ENCODE measurements at regions not wholly inside any gene's neighbourhood (a gene's known extent, or its start where the extent isn't known, plus 50 kb on each side); places are given as distances from the start of the nearest gene placed in this dataset.

DNA sequence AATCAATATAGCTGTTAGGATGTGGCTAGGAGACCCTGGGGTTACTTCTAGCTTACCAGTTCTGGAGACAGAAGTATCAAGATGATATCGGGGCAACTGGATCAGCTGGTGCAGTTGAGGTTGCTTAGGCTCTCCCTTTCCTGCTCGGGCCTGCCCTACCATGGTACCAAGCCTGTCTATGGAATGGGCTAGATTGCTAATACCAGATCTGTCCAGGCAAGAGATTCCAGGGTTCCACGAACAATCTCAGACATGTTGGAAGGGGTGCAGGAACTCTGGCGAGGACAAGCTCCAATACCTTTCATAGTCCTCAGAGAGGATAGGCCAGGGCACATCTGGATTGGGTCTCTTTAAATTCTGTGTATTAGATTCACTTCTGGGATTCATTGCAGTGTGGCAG lies 53.8 kb downstream of the ADM start:
- no peak for DNase-seq (ENCODE audit: low read depth)

DNA sequence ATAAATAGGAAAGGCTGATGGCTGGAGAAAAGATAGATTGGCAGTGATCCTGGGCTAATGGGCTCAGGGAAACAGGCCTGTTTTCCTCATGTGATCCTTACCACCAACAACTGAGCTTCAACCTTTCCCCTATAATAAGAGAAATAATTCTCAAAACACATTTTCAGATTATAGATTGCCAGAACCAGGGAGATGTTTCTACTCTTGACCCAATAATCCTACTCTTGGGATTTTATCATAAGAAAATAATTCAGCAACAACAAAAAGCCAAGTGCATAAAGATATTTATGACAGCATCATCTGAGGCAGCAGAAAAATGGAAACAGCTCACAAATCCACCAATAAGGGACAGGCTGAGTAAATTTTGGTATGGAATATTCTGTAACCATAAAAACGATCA lies 54.3 kb downstream of the ADM start:
- no peak for DNase-seq (ENCODE audit: low read depth)

DNA sequence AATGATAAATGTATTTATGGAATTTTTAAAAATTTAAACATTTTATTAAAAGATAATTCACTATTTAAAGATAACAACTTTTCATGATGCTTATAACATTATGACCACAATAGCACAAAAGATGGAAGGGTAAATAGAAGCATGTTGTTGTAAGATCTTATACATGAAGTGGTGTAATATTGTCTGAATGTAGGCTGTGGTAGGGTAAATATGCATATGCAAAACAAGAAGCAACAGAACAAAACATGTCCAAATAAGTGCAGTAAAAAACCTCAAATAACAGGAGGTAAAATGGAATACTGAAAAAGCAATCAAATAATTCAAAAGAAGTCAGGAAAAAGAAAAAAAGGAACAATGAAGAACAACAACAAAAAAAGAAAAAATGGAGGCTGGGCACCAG lies 56.0 kb downstream of the ADM start:
- DNase-seq (ENCODE audit: low read depth) = no peak

DNA sequence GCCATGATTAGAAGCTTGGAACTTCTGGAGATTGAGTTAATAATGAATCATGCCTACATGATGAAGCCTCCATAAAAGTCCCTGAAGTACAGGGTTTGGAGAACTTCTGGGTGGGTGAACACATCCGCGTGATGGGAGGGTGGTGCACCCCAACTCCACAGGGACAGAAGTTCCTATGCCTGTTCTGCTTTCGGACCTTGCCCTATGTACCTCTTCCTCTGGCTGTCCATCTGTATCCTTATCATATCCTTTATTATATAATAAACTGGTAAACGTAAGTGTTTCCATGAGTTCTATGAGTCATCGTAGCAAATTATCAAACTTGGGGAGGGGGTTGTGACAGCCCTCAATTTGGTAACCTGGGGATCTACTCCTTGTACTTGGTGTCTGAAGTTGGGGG lies 60.2 kb downstream of the ADM start:
- DNase-seq (ENCODE audit: low read depth) = no peak

DNA sequence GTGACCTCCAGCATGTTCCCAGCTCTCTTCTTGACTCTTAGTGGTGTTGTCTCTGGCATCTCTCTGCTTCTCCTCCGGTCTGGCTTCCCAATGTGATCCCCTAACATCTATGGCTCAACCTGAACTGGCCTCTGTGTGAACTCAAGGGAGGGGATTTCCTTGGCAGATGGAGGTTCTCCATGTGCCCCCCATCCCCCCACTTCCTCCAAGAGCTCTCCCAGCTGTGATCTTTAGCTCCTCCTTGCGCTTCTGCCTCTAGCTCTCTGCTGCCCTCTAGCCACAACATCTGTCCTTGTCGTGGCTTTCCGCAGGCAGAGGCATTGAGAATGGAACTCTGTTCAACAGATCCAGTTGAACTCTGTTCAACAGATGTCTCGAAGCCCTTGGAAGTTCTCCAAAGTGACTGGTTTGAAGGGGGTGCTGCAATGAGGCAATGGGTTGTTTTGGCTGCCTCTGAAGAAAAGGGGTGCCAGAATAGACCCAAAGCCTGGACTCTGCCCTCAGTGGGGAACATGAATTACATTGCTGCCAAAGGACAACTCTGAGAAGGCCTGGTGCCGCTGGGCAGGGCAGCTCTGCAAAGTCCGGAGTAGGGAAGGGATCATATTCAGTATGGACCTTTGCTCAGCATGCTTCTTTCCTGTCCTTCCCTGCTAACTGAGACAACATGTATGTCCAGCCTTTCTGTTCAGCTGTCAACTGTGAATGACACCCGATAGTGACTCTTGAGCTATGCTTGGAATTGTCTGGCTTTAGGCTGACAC lies 61.9 kb downstream of the ADM start:
- peak; percentile 99 for DNase-seq (ENCODE audit: low read depth)

DNA sequence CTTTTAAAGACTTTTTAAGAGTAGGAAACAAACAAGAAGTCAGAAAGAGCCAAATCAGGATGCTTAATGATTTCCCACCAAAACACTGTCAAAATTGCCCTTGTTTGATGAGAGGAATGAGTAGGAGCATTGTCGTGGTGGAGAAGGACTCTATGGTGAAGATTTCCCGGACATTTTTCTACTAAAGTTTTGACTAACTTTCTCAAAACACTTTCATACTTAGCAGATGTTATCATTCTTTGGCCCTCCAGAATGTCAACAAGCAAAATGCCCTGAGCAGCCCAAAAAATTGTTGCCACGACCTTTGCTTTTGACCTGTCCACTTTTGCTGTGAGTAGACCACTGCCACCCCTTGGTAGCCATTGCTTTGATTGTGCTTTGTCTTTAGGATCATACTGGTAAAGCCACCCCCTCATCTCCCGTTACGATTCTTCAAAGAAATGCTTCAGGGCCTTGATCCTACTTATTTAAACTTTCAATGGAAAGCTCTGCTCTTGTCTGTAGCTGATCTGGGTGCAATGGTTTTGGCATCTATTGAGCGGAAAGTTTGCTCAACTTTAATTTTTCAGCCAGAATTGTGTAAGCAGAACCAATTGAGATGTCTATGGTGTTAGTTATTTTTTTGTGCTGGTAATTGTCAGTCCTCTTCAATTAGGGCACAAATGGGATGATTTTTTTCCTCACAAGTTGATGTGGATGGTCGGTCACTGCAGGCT lies 67.2 kb downstream of the ADM start:
- DNase-seq (ENCODE audit: low read depth) = no peak

DNA sequence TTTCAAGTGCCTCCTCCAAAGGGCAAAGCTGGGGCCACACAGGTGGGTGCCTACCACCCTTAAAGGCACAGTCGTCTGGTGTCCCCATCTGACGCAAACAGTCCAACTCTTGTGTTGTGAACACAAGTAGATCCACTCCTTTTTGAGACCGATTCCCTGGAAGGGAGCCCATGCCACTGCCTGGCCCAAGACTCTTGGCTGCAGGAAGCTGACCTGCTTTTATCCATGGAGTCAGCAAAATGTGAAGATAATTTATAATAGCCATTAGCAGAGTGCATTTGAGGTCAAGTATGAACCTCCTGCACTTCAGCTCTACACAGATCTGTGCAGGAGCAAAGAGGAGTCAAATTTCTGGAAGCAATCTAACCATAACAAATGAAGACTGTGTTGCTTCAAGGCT lies 68.5 kb downstream of the ADM start:
- peak; percentile 50 for DNase-seq (ENCODE audit: low read depth)

DNA sequence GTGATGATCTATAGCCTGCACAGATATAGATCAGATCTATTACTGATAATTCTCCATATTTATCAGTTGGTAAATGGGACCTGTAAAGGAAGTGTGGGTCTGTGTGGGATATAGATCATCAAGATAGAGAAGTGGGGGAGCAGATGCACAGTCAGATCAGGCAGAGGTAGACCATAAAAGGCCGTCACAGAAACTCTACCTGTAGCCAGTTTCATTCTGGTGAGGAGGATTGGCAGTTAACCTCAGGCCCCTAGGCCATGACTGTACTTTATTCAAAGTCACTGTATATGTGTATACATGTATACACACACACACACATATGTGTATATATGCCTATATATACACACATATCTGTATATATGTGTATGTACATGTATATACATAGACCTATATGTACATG lies 69.1 kb downstream of the ADM start:
- no peak for DNase-seq (ENCODE audit: low read depth)

DNA sequence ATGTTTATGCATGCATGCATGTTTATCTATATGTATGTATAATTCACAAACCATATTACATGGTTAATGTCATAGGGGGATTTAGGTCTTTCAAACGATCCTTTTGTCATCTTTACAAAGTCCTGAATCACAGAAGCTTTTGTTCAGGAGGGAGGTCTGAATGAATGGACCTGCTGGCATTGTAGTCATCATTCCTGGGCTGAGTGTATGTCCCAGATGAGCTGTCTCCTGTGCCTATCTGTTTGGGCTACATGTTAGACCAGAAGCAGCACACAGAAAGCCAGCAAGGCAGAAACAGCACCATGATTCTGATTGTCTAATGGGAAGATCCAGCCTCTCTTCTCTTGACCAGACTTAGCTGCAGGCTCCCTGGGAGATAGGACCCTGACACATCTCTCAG lies 69.5 kb downstream of the ADM start:
- DNase-seq (ENCODE audit: low read depth) = no peak

DNA sequence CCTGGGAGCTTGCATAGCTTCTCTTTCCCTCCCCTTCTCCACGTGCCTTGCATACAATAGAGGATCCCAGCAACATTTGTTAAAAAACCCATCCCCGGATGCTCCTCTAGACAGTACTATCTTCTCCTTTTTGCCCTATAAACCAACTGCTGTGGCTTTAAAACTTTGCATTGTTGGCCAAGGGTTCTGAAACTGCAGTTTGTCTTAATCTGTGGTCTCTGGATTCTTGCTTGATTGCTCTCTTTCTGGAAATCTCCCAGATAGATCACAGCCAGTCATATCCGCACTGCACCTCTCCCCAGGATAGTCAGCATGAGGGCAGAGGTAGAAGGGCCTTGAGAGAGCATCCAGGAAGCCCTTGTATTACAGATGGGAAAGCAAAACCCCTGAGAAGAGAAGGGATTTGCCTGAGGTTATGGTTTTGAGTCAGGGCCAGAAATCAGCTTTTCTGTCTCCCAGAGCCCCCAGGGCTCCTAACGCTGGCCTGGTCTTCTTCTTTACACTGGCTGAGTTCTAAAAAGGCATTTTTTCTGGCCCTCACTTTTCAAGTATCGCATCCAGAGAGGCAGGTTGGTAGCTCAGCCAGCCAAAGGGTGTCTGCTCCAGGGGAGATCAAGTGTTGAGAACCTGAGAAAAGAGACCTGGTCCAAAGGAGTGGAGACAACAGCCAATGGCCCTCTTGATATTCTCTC lies 70.6 kb downstream of the ADM start:
- peak; percentile 88 for DNase-seq (ENCODE audit: low read depth)

DNA sequence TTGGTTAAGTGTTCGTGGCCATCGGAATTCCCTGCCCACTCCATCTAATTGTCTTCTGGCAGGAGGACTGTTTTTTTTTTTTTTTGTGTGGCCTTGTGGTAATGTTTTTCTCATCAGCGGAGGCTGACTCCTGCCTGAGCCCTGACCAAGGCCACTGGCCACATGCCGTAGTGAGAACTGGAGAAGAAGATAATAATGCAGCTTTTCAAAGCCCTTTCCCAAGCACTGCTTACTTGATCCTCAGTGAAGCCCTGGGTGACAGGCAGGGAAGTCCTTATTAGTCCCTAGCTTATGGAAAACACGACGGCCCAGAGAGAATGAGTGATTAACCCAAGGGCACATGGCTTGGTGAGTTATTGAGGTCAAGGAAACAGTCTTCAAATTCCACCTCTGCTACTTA lies 71.2 kb downstream of the ADM start:
- DNase-seq (ENCODE audit: low read depth) = peak; percentile 31

DNA sequence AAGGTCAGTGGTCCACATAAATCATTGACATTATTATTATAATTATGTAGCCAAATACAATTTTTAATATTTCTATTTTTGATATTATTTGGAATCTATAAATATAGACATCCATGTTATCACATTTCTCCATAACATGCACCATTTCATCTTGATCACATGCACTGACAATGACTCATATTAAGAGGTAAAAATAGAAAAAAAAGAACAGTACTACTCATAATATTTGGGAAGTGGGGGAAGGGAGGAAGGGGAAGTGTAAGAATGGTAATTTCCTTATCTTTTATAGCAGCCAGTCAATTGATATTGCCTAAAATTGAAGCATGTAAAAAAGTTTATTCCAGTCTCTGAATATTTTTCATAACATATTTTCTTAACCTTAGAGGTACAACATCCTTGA lies 72.3 kb downstream of the ADM start:
- DNase-seq (ENCODE audit: low read depth) = no peak

DNA sequence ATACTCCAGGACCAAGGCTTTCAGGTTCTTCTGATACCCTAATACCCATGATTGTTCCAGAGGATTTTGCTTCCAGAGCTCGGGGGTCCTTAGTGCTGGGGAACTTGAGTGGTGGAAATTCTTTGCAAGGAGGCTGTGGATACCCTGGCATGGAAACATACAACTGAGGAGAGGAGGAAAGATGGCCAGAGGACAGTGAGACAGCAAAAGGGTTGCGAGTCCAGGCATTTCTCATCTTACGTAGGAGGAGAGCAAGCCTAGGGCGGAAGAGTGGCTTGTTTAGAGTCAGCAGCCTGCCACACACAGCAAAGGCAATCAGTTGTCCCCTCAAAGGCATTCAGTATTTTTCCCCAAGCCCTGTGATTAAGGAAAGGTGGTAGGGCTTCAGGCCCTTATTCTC lies 73.5 kb downstream of the ADM start:
- DNase-seq (ENCODE audit: low read depth) = no peak

DNA sequence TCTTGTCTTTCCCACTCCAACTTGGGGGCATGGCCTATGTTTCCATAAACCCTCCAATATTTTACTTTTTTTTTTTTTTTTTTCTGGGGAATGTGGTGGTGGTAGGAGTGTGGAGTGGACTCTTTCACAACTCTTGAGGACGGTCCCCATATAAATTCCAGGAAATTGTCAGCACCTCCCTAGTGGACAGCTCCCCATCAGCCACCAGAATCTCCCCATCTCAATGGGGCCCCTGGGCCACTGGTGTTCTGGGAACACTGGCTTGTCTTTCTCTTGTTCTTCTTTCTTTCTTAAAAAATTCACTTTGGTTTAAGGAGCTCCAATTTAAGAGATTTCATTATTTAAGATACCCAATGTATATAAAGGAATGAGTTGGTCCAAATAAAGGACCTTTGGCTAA lies 74.1 kb downstream of the ADM start:
- DNase-seq (ENCODE audit: low read depth) = no peak

DNA sequence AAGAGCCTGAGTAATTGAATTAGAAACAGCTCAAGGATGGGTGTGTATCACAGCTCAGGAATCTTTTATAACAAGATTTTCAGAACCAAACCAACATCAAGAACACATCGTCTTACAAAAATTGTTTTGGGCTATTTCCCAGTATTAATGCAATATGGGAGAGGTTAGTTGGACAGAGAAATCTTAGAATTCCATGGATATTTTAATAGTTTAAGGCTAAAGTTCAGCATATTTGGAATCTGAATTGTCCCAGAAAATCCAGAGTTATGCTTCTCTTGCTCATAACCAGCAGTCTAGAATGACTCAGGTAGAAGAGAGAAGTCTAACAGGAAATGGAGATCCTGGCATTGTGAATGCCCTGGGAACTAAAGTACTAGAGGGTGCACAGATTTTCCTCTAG lies 74.6 kb downstream of the ADM start:
- no peak for DNase-seq (ENCODE audit: low read depth)

DNA sequence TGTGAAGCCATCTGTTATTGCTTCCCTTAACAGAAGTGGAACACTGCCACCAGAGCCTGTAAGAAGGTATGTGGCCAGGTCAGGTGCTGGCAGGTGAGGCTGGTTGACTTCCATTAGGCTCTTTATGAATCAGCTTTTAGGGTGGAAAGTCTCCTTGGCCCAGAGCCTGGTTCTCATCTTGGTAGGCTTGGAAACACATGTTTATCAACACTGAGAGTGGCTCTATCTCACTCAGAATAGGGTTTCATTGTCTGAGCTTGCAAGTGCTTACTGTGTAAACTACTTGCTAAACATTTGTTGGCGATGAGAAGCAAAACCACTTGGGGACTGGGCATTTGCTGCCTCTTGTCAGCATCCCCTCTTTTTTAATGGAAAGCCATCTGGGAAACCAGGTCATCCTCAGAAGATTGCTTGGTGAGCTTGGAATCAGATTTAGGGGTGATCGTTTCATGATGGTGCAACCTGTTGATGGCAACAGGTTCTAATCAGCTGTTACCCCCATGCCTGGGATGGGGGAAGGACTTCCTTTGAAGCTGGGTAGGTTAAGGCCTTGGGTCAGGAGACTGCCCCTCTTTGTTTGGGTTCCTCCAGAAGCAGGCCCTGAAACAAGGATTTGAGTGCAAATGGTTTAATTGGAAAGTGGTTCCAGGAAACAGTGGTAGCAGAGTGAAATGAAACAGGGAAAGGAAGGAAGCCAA lies 75.0 kb upstream of the AMPD3 start:
- DNase-seq (ENCODE audit: low read depth) = no peak

DNA sequence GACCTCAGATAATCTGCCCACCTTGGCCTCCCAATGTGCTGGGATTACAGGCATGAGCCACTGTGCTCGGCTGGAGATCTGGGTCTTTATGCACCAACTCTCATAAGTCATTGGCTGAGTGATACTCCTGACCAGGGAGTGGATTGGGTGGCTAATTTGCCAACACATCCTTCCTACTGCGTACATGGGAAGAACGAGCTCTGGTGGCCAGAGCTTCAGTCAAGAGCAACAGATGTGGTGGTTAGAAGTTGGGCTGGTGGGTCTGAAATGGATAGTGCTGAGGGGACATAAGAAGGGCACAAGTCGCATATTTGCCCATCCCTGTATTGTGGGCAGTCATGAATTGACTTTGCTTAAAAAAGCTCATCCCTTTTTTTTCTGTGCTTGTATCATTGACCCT lies 74.1 kb upstream of the AMPD3 start:
- no peak for DNase-seq (ENCODE audit: low read depth)

DNA sequence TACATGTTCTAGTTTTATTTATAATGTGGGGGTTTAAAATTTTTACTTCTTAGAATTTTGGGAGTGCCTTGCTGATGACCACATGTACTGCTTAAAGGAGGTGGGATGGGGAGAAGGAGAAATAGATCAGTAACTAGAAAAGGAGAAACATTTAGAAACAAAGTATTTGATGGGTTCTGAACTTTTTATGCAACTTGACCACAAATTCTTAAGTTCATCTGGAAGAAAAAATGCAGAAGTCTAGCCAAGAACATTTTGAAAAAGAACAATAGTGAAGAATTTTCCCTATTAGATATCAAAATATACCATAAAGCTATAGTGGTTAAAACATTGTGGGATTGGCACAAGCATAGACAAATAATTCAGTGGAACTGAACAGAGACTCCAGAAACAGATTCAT lies 73.3 kb upstream of the AMPD3 start:
- DNase-seq (ENCODE audit: low read depth) = peak; percentile 59

DNA sequence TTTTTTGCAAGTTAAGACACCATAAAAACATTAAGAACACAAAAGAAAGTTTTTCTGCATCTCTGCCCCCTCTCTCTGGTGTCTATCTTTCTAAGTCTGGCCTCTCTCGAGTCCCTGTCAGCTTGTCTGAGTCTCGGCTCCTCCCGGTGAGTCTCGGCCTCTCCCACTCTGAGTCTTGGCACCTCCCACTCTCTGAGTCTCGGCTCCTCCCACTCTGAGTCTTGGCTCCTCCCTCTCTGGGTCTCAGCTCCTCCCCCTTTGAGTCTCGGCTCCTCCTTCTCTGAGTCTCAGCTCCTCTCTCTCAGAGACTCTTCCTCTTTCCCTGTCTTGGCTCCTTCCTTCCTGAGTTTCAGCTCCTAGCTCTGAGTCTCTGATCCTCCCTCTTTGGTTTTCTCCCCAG lies 72.5 kb upstream of the AMPD3 start:
- peak; percentile 46 for DNase-seq (ENCODE audit: low read depth)

DNA sequence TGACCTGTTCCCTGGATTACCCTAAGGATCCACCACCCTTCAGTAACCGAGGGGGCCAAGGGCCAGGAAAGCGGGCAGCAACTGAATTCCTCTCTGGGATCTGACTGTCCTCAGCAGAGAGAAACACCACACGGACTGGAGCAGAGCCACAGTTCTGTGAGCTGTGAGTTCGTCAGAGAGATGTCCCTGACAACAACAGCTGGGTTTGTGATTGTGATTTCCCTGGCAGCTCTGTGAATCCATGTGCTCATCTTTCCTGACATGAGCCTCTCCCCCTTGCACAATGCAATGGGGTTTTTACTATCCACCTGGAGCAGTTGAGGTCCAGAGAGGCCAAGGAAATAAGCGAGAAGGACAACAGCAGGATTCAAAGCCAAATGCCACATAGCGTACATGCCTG lies 69.4 kb upstream of the AMPD3 start:
- no peak for DNase-seq (ENCODE audit: low read depth)

DNA sequence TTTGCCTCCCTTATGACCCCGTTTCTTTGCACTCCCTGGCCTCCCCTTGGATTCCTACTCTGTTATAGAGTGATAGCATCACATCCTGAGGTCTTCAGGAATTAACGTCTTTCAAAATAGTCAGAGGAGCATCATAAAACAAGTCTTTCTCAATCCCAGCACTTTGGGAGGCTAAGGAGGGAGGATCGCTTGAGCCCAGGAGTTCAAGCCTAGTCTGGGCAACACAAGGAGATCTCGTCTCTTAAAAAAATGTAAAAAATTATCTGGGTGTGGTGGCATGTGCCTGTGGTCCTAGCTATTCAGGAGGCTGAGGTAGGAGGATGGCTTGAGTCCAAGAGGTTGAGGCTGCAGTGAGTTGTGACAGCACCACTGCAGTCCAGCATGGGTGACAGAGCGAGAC lies 68.7 kb upstream of the AMPD3 start:
- DNase-seq (ENCODE audit: low read depth) = no peak

DNA sequence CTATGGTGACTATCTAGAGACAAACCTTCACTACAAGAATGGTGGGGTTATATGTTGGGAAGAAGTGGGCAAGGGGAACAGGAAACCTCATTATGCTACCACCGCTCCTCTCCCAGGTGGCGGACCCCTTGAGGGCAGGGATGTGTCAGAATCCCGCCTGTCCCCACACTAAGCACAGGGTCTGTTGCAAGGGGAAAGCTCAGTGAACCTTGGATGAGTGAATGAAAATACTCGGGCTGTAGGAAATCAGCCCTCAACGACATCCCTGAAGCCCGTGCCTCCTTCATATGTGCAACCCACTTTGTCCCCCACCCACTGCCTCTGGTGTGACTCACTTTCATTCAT lies 68.2 kb upstream of the AMPD3 start:
- no peak for DNase-seq (ENCODE audit: low read depth)

All from iris pigment epithelial cell (primary cell).